ENCODE measurements at regions not wholly inside any gene's neighbourhood (a gene's known extent, or its start where the extent isn't known, plus 50 kb on each side); places are given as distances from the start of the nearest gene placed in this dataset.

GRCh38 chr16:55982597-55982996, 107.4 kb upstream of the CES5A start:
- CTCF ChIA-PET, result no interaction called here
- no peak for DNase-seq (ENCODE audit: extremely low spot score)
- no peak for TF ChIP-seq L3MBTL2 (conservative IDR thresholded peaks at IDR 0.05)
- no peak for TF ChIP-seq ZNF384 (IDR thresholded peaks at IDR 0.05)
- TF ChIP-seq HDGF (IDR thresholded peaks at IDR 0.05; ENCODE audit: borderline replicate concordance), result no peak
- TF ChIP-seq ARNT (IDR thresholded peaks at IDR 0.05), result no peak
- no peak for TF ChIP-seq FOXA1 (IDR thresholded peaks at IDR 0.05)
- POLR2A ChIA-PET, result no interaction called here

DNA sequence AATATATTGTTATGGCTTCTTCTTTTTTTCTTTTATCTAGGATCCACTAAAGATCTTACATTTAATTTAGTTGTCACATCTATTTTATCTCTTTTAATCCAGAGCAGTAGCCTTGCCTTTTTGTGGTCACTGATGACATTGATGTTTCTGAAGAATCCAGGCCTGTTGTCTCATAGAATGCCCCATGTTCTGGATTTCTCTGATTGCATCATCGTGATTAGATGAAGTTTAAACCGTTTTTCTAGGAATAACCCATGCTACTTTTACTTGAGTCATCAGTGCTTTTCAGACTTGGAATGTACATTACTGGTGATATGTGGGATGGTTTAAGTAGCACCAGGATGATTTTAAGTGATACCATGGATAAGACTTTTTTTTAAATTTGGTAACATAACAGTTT, 106.4 kb upstream of the CES5A start:
- POLR2A ChIA-PET, result no interaction called here
- DNase-seq (ENCODE audit: extremely low spot score), result no peak
- TF ChIP-seq ARNT (IDR thresholded peaks at IDR 0.05) (no peak), PKNOX1 (IDR thresholded peaks at IDR 0.05) (no peak), L3MBTL2 (conservative IDR thresholded peaks at IDR 0.05) (no peak), HDGF (IDR thresholded peaks at IDR 0.05; ENCODE audit: borderline replicate concordance) (no peak), BHLHE40 (IDR thresholded peaks at IDR 0.05; ENCODE audit: borderline replicate concordance) (no peak), ZNF384 (IDR thresholded peaks at IDR 0.05) (no peak), FOXK2 (IDR thresholded peaks at IDR 0.05) (no peak), SP1 (IDR thresholded peaks at IDR 0.05) (no peak), CTBP1 (IDR thresholded peaks at IDR 0.05; ENCODE audit: borderline replicate concordance) (no peak), FOXA1 (IDR thresholded peaks at IDR 0.05) (no peak), FOXM1 (IDR thresholded peaks at IDR 0.05; ENCODE audit: borderline replicate concordance) (no peak)
- CTCF ChIA-PET, result interaction anchor here (0.7 kb wide), 1 partner anchor 148 kb away, joined by 4 read pairs; no protein-coding TSS in a partner anchor

GRCh38 chr16:55976815-55977214, 101.6 kb upstream of the CES5A start:
- TF ChIP-seq BHLHE40 (IDR thresholded peaks at IDR 0.05; ENCODE audit: borderline replicate concordance) (no peak), ZNF384 (IDR thresholded peaks at IDR 0.05) (no peak), PKNOX1 (IDR thresholded peaks at IDR 0.05) (no peak), CTBP1 (IDR thresholded peaks at IDR 0.05; ENCODE audit: borderline replicate concordance) (no peak), FOXK2 (IDR thresholded peaks at IDR 0.05) (no peak), SUZ12 (IDR thresholded peaks at IDR 0.05) (no peak), FOXA1 (IDR thresholded peaks at IDR 0.05) (no peak), TARDBP (IDR thresholded peaks at IDR 0.05) (no peak), FOXM1 (IDR thresholded peaks at IDR 0.05; ENCODE audit: borderline replicate concordance) (no peak), LEF1 (IDR thresholded peaks at IDR 0.05; ENCODE audit: borderline replicate concordance) (no peak)
- CTCF ChIA-PET, result no interaction called here
- POLR2A ChIA-PET, result no interaction called here
- no peak for DNase-seq (ENCODE audit: extremely low spot score)

DNA sequence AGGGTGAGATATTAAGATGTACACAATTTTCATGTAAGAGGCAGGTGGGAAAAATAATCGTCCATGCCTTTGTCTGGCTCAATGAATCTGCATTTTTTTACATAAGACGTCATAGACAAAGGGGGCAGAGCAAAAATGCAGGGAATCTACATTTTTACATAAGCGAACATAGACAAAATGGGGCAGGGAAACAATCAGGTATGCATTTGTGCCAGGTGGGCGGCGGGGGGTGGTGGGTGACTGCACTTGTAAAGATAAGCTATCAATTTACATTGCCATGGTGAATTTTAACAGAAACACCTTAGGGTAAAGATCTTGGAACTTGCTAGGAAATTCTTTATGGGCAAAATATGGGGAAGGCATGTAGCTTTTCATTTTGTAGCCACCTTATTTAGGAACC, 96.3 kb upstream of the CES5A start:
- TF ChIP-seq FOXA1 (IDR thresholded peaks at IDR 0.05) (no peak), LEF1 (IDR thresholded peaks at IDR 0.05; ENCODE audit: borderline replicate concordance) (no peak), HDGF (IDR thresholded peaks at IDR 0.05; ENCODE audit: borderline replicate concordance) (no peak), ELF4 (IDR thresholded peaks at IDR 0.05) (no peak), FOXM1 (IDR thresholded peaks at IDR 0.05; ENCODE audit: borderline replicate concordance) (no peak), SUZ12 (IDR thresholded peaks at IDR 0.05) (no peak), ZNF384 (IDR thresholded peaks at IDR 0.05) (no peak), PKNOX1 (IDR thresholded peaks at IDR 0.05) (no peak), NFRKB (IDR thresholded peaks at IDR 0.05) (no peak), CTBP1 (IDR thresholded peaks at IDR 0.05; ENCODE audit: borderline replicate concordance) (no peak), SP1 (IDR thresholded peaks at IDR 0.05) (no peak), FOXK2 (IDR thresholded peaks at IDR 0.05) (no peak), L3MBTL2 (conservative IDR thresholded peaks at IDR 0.05) (no peak), BHLHE40 (IDR thresholded peaks at IDR 0.05; ENCODE audit: borderline replicate concordance) (no peak), TARDBP (IDR thresholded peaks at IDR 0.05) (no peak), ARNT (IDR thresholded peaks at IDR 0.05) (no peak)
- POLR2A ChIA-PET, result no interaction called here
- no peak for DNase-seq (ENCODE audit: extremely low spot score)
- CTCF ChIA-PET, result no interaction called here

DNA sequence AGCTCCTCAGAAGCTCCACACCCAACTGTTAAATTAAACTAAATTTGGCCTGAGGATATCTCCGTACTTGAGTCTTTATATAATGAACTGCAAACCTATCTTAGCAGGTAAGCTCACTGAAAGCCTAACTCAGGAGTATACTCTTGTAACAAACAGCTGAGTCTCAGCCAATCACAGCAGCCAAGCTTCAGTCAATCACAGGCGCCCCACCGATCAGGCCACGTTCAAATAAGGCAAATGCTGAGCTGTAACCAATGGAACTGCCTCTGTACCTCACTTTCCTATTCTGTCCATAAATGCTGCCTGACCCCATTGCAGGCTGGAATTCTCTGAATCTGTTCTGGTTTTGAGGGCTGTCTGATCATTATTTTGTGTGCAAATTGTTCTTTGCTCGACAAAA, 93.0 kb upstream of the CES5A start:
- DNase-seq (ENCODE audit: extremely low spot score), result no peak
- CTCF ChIA-PET, result interaction anchor here (0.5 kb wide), 1 partner anchor 13 kb away, joined by 3 read pairs; no protein-coding TSS in a partner anchor
- TF ChIP-seq FOXK2 (IDR thresholded peaks at IDR 0.05) (no peak), LEF1 (IDR thresholded peaks at IDR 0.05; ENCODE audit: borderline replicate concordance) (no peak), FOXA1 (IDR thresholded peaks at IDR 0.05) (no peak), SP1 (IDR thresholded peaks at IDR 0.05) (no peak), HDGF (IDR thresholded peaks at IDR 0.05; ENCODE audit: borderline replicate concordance) (no peak), CTBP1 (IDR thresholded peaks at IDR 0.05; ENCODE audit: borderline replicate concordance) (no peak), NFRKB (IDR thresholded peaks at IDR 0.05) (no peak), TARDBP (IDR thresholded peaks at IDR 0.05) (no peak), SUZ12 (IDR thresholded peaks at IDR 0.05) (no peak), ZNF384 (IDR thresholded peaks at IDR 0.05) (no peak), PKNOX1 (IDR thresholded peaks at IDR 0.05) (no peak), FOXM1 (IDR thresholded peaks at IDR 0.05; ENCODE audit: borderline replicate concordance) (no peak), BHLHE40 (IDR thresholded peaks at IDR 0.05; ENCODE audit: borderline replicate concordance) (no peak)
- POLR2A ChIA-PET, result no interaction called here

GRCh38 chr16:55964923-55965475, 89.8 kb upstream of the CES5A start:
- DNase-seq (ENCODE audit: extremely low spot score), result no peak
- ChIA-PET CTCF (no interaction called here), POLR2A (no interaction called here)
- TF ChIP-seq ELF4 (IDR thresholded peaks at IDR 0.05) (no peak), CTBP1 (IDR thresholded peaks at IDR 0.05; ENCODE audit: borderline replicate concordance) (no peak), FOXA1 (IDR thresholded peaks at IDR 0.05) (no peak), BHLHE40 (IDR thresholded peaks at IDR 0.05; ENCODE audit: borderline replicate concordance) (no peak), SP1 (IDR thresholded peaks at IDR 0.05) (no peak), NFRKB (IDR thresholded peaks at IDR 0.05) (no peak), HDGF (IDR thresholded peaks at IDR 0.05; ENCODE audit: borderline replicate concordance) (no peak), ZNF384 (IDR thresholded peaks at IDR 0.05) (no peak), SUZ12 (IDR thresholded peaks at IDR 0.05) (no peak), ARNT (IDR thresholded peaks at IDR 0.05) (no peak), TARDBP (IDR thresholded peaks at IDR 0.05) (no peak), L3MBTL2 (conservative IDR thresholded peaks at IDR 0.05) (no peak), PKNOX1 (IDR thresholded peaks at IDR 0.05) (no peak), FOXM1 (IDR thresholded peaks at IDR 0.05; ENCODE audit: borderline replicate concordance) (no peak), LEF1 (IDR thresholded peaks at IDR 0.05; ENCODE audit: borderline replicate concordance) (no peak), FOXK2 (IDR thresholded peaks at IDR 0.05) (no peak)

All from HEK293T (cell line).